ENCODE measurements at regions not wholly inside any gene's neighbourhood (a gene's known extent, or its start where the extent isn't known, plus 50 kb on each side); places are given as distances from the start of the nearest gene placed in this dataset.

GRCh38 chr9:120324996-120325642 is 254.8 kb downstream of the CDK5RAP2 start:
- Histone ChIP-seq H3K4me2 (ENCODE audit: insufficient read depth, low read length) (no peak overlapping the region), H3K4me3 (ENCODE audit: insufficient read depth, low read length) (no peak overlapping the region), H3K9me3 (ENCODE audit: low read depth, low read length) (no peaks in the 10 kb centered on the region), H4K20me1 (ENCODE audit: insufficient read depth, low read length) (no peaks in the 10 kb centered on the region), H3K36me3 (ENCODE audit: insufficient read depth, low read length) (no peaks in the 10 kb centered on the region), H2AFZ (ENCODE audit: low read length) (no peak overlapping the region), H3K27ac (ENCODE audit: low read depth, low read length) (no peak overlapping the region), H3K27me3 (ENCODE audit: insufficient read depth, low read length) (no peaks in the 10 kb centered on the region), H3K4me1 (ENCODE audit: insufficient read depth, low read length) (no peaks in the 10 kb centered on the region), H3K79me2 (ENCODE audit: insufficient read depth, low read length) (no peaks in the 10 kb centered on the region)
- TF ChIP-seq CTCF (IDR thresholded peaks at IDR 0.05; ENCODE audit: extremely low read depth, low read depth, low read length), result no peak
- DNase-seq (ENCODE audit: insufficient read length, low spot score, missing footprints), result no peak

DNA sequence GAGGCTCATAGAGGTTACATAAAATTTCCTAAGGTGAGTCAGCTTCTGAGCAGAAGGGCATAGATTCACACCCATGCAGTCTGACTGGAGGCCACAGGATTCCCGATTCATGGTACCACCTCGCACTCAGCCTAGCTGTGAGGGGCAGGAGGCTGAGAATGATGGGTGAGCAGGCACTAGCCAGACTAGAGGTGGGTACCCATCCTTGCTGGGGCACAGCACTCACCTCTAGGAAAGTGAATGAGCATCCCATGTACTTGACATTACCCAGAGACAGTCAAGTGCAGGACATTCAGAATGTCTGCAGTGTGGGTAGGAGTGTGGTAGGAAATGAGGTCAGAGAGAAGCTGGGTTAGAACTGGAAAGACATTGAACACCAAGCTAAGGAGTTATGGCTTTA is 255.5 kb downstream of the CDK5RAP2 start:
- H3K4me1 ChIP-seq (ENCODE audit: insufficient read depth, low read length), result no peaks in the 10 kb centered on the region
- no peaks in the 10 kb centered on the region for H4K20me1 ChIP-seq (ENCODE audit: insufficient read depth, low read length)
- H3K79me2 ChIP-seq (ENCODE audit: insufficient read depth, low read length), result no peaks in the 10 kb centered on the region
- no peak overlapping the region for H2AFZ ChIP-seq (ENCODE audit: low read length)
- no peak for TF ChIP-seq CTCF (IDR thresholded peaks at IDR 0.05; ENCODE audit: extremely low read depth, low read depth, low read length)
- no peak overlapping the region for H3K4me3 ChIP-seq (ENCODE audit: insufficient read depth, low read length)
- no peaks in the 10 kb centered on the region for H3K9me3 ChIP-seq (ENCODE audit: low read depth, low read length)
- no peak overlapping the region for H3K27ac ChIP-seq (ENCODE audit: low read depth, low read length)
- H3K4me2 ChIP-seq (ENCODE audit: insufficient read depth, low read length), result no peak overlapping the region
- no peaks in the 10 kb centered on the region for H3K36me3 ChIP-seq (ENCODE audit: insufficient read depth, low read length)
- no peak for DNase-seq (ENCODE audit: insufficient read length, low spot score, missing footprints)
- no peaks in the 10 kb centered on the region for H3K27me3 ChIP-seq (ENCODE audit: insufficient read depth, low read length)

GRCh38 chr9:120323125-120323524 is 256.8 kb downstream of the CDK5RAP2 start:
- Histone ChIP-seq H3K36me3 (ENCODE audit: insufficient read depth, low read length) (no peaks in the 10 kb centered on the region), H4K20me1 (ENCODE audit: insufficient read depth, low read length) (no peaks in the 10 kb centered on the region), H3K79me2 (ENCODE audit: insufficient read depth, low read length) (no peaks in the 10 kb centered on the region), H3K27ac (ENCODE audit: low read depth, low read length) (no peak overlapping the region), H3K4me1 (ENCODE audit: insufficient read depth, low read length) (no peaks in the 10 kb centered on the region), H3K4me2 (ENCODE audit: insufficient read depth, low read length) (no peak overlapping the region), H2AFZ (ENCODE audit: low read length) (no peak overlapping the region), H3K4me3 (ENCODE audit: insufficient read depth, low read length) (no peak overlapping the region), H3K27me3 (ENCODE audit: insufficient read depth, low read length) (no peaks in the 10 kb centered on the region), H3K9me3 (ENCODE audit: low read depth, low read length) (no peaks in the 10 kb centered on the region)
- TF ChIP-seq CTCF (IDR thresholded peaks at IDR 0.05; ENCODE audit: extremely low read depth, low read depth, low read length), result no peak
- DNase-seq (ENCODE audit: insufficient read length, low spot score, missing footprints), result no peak

DNA sequence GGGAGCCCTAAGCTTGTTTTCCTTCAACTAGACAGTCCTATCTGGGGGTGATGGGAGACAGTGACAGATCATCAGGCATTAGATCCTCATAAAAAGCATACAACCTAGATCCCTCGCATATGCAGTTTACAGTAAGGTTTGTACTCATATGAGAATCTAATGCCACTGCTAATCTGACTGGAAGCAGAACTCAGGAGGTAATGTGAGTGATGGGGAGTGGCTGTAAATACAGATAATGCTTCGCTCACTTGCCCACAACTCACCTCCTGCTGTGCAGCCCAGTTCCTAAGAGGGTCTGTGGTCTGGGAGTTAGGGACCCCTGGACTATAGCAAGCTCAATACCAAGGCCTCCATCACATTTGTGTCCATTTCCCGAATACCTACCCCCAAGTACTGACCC is 260.5 kb downstream of the CDK5RAP2 start:
- no peaks in the 10 kb centered on the region for H3K79me2 ChIP-seq (ENCODE audit: insufficient read depth, low read length)
- no peak for DNase-seq (ENCODE audit: insufficient read length, low spot score, missing footprints)
- no peaks in the 10 kb centered on the region for H4K20me1 ChIP-seq (ENCODE audit: insufficient read depth, low read length)
- no peak overlapping the region for H3K27ac ChIP-seq (ENCODE audit: low read depth, low read length)
- H3K36me3 ChIP-seq (ENCODE audit: insufficient read depth, low read length), result no peaks in the 10 kb centered on the region
- no peak for TF ChIP-seq CTCF (IDR thresholded peaks at IDR 0.05; ENCODE audit: extremely low read depth, low read depth, low read length)
- H2AFZ ChIP-seq (ENCODE audit: low read length), result no peak overlapping the region
- no peaks in the 10 kb centered on the region for H3K9me3 ChIP-seq (ENCODE audit: low read depth, low read length)
- H3K4me2 ChIP-seq (ENCODE audit: insufficient read depth, low read length), result no peak overlapping the region
- no peaks in the 10 kb centered on the region for H3K27me3 ChIP-seq (ENCODE audit: insufficient read depth, low read length)
- no peak overlapping the region for H3K4me3 ChIP-seq (ENCODE audit: insufficient read depth, low read length)
- H3K4me1 ChIP-seq (ENCODE audit: insufficient read depth, low read length), result no peaks in the 10 kb centered on the region

Measured in osteoblast (primary cell).